GM19240 (cell line): ENCODE measurements at regions not wholly inside any gene's neighbourhood (a gene's known extent, or its start where the extent isn't known, plus 50 kb on each side); places are given as distances from the start of the nearest gene placed in this dataset.
"Not testable (repeated sequence)": the region's sequence is repeated elsewhere in the genome, so short reads cannot be mapped to it uniquely, and the experiment has no call there.

Experiments
- DNase-seq: peaks from one replicate; pipeline ENCODE4 v3.0.0; 2011; ENCODE audit warnings: low spot score; ENCODE audit not compliant: insufficient read length

GRCh38 chr21:15203740-15204139 lies 138.9 kb upstream of the NRIP1 start:
- no peak for DNase-seq

GRCh38 chr21:15204140-15204969 lies 139.6 kb upstream of the NRIP1 start:
- no peak for DNase-seq

GRCh38 chr21:15204970-15205286 lies 140.1 kb upstream of the NRIP1 start:
- no peak for DNase-seq

DNA sequence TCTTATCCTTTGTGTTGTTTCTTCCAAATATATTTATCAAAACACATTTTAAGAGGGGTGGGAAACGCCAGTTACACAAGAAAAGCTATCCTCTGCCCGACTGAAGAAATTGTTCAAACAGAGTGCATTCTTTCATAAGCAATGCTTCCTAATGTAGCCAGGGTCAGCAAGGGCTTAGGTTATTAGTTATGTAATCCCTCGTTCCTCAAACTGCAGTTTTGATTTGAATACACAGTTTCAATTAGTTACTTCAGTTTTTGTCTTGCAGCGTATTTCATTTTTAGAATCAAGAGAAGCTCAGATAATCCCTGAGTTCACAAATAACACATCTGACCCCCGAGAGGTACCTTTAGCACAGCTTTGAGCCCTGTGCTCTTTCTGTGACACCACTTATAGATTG lies 141.7 kb upstream of the NRIP1 start:
- DNase-seq: no peak

GRCh38 chr21:15207231-15207630 lies 142.4 kb upstream of the NRIP1 start:
- no peak for DNase-seq

GRCh38 chr21:15207635-15208370 lies 143.0 kb upstream of the NRIP1 start:
- DNase-seq: no peak

DNA sequence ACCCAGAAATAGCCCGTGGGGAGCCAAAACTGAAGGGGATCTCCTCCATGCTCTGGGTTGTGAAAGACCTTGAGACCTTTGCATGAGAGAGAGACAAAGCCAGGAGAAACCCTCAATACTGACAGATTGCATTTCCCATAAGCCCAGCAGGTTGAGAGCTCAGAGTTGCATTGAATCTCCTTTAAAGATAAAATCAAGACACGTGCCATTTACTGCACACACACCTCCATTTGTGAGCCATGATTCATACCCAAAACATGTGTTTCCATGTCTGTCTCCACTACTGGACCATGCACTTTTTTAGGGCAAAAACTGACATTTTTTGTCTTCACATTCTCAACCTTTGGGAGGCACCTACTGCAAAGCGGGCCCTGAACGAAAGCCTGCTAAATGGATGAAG lies 144.0 kb upstream of the NRIP1 start:
- DNase-seq: no peak

- DNase-seq: no peak
These were observed 144.4 kb upstream of the NRIP1 start for GRCh38 chr21:15209224-15209623.

GRCh38 chr21:15210235-15210678 lies 145.5 kb upstream of the NRIP1 start:
- no peak for DNase-seq

GRCh38 chr21:15211491-15212133 lies 146.8 kb upstream of the NRIP1 start:
- DNase-seq: no peak

DNA sequence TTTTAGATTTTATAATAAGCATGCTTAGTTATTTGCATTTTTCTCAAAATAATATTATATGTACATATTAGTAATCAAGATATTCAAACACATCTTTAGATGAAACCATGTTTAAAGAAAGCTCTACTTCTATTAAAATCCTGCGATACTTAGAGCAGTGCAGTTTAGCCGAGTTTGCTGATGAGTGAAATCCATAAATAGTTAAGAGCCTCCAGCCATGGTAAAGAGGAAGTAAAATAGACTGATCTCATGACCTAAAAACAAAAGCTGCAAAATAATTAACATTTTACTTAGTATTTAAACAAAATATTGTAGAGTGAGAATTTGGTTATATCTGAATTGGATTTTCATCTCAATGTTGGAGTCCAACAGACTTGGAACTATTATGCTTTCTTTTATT lies 147.4 kb upstream of the NRIP1 start:
- no peak for DNase-seq

DNA sequence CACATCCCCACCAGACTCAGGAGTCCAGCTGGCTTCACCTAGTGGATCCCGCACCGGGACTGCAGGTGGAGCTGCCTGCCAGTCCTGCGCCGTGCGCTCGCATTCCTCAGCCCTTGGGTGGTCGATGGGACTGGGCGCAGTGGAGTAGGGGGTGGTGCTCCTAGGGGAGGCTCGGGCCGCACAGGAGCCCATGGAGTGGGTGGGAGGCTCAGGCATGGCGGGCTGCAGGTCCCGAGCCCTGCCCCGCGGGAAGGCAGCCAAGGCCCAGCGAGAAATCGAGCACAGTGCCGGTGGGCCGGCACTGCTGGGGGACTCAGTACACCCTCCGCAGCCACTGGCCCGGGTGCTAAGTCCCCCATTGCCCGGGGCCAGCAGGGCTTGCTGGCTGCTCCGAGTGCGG lies 153.7 kb upstream of the NRIP1 start:
- not testable (repeated sequence) for DNase-seq

DNA sequence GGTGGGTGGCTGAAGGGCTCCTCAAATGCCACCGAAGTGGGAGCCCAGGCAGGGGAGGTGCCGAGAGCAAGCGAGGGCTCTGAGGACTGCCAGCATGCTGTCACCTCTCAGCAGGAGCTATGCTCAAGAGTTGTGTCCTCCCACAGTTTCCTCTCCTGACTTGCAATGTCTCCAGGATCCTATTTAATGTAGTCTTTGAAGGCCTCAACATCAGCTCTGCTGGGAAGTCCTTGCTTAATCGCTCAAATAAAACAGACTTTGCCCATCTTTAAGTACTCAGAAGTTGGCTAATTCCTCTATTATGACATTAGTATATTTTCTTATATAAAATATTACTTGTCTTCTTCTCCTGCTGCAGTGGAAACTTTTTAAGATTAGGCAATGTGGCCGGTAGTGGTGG lies 154.2 kb upstream of the NRIP1 start:
- DNase-seq: no peak

GRCh38 chr21:15219894-15220293 lies 155.1 kb upstream of the NRIP1 start:
- DNase-seq: no peak

DNA sequence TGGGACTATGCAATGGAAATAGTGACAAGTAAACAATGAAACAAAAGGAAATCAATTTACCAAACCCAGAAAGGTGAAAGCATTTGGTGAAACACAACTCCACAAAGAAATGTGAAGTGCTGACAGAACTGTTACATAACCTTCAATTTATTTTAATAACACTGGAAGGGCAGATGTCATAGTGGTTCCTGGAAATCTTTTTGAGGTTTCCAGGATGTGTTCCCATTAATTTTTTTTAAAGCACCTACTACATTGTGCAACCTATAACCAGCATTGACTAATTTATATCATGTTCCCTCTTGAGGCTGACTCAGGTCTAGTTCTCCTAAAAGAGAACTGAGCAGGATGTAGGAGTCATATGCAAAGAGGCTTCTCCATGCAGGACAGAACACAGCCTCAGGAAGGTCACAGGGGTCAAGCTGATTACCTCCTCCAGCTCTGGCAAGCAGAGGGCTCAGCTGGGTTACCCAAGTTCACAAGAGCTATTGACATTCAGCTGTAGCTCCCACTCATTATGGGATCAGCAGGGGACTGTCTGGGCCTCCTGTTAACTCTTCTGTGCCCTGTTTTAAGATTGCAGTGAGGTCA lies 157.1 kb upstream of the NRIP1 start:
- DNase-seq: no peak

- no peak for DNase-seq
These were observed 157.9 kb upstream of the NRIP1 start for GRCh38 chr21:15222707-15223106.

GRCh38 chr21:15224346-15225086 lies 159.7 kb upstream of the NRIP1 start:
- no peak for DNase-seq

DNA sequence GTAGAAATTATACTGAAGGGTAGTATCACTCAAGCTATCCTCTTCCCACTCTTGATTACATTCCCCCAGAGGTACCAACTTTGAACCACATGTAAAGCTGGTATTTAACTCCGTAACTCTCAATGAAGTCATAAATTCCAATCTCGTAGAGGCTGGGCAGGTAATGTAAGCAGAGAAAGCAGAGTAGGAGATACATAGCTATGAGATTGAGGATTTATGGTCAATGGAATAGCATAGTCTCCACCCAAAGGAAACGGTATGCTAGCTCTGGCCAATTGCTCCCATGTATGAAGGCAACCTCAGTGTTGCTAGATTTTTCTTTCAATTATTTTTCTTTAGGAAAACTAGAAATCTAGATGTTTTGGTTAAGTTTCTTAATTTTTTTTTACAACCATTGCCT lies 163.1 kb upstream of the NRIP1 start:
- DNase-seq: no peak

DNA sequence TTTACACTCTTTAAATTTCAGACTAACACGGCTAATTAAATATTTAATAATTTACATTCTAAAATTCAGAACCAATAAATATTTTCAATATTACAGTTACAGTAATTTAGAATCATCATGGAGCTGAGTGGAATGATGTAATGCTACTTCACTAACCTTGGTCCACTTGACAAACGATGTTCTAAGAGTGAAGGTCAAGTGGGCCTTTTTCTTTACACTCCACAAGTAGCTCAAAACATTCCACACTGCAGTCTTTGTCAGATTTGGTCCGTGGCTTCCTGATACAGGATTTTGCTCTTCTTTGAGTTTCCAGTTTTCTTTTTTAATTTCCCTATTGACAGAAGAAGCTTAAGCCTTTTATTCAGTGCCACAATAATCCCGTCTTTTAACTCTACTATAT lies 164.6 kb upstream of the NRIP1 start:
- no peak for DNase-seq

DNA sequence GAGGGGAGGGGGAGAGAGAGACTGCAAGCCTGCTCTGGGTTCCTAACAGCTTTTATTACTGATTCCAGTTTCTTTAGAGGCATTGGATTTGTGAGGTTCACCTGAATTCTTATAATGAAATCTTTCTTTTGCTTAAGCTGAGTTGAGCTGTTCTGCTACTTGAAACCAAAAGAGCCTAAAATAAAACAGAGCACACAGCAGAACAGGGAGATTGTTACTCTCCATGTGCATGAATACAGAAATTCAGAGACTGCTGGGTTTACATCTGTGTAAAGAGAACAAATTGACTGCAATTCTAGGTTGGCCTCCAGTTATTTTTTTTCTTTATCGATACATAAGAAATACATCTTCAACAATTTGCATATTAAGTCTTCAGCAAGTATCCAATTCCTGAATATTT lies 168.8 kb upstream of the NRIP1 start:
- no peak for DNase-seq

- DNase-seq: no peak
These were observed 171.3 kb upstream of the NRIP1 start for GRCh38 chr21:15236111-15236510.
